ENCODE measurements at regions not wholly inside any gene's neighbourhood (a gene's known extent, or its start where the extent isn't known, plus 50 kb on each side); places are given as distances from the start of the nearest gene placed in this dataset.
"Not testable (repeated sequence)": the region's sequence is repeated elsewhere in the genome, so short reads cannot be mapped to it uniquely, and the experiment has no call there.

- H3K4me3 ChIP-seq (ENCODE audit: extremely low read depth in 1 of 4, insufficient read depth in 2 of 4, low read depth in 3 of 4, low read length in 4 of 4); DNase-seq (ENCODE audit: low read depth in 1 of 2, low spot score in 2 of 2); H2BK12ac ChIP-seq (ENCODE audit: low read depth, low read length); H3K79me1 ChIP-seq (ENCODE audit: low read depth, low read length); H4K91ac ChIP-seq (replicated peaks; ENCODE audit: insufficient read length, low read length); H3K14ac ChIP-seq (ENCODE audit: insufficient read length); H3K36me3 ChIP-seq (ENCODE audit: control insufficient read depth in 2 of 4, insufficient read depth in 4 of 4, low read length in 3 of 4); H2BK5ac ChIP-seq (ENCODE audit: low read depth, low read length); H2BK15ac ChIP-seq (ENCODE audit: low read length); H3K79me2 ChIP-seq (ENCODE audit: control insufficient read depth in 1 of 2, insufficient read depth in 2 of 2, low read length in 2 of 2); H3K18ac ChIP-seq (ENCODE audit: extremely low read depth, low read length); H3K27me3 ChIP-seq (replicated peaks in 1 of 4; ENCODE audit: control insufficient read depth in 3 of 4, extremely low read depth in 1 of 4, insufficient read depth in 3 of 4, low read length in 3 of 4); H2AFZ ChIP-seq (ENCODE audit: low read length); H2AK5ac ChIP-seq (ENCODE audit: low read depth, low read length); POLR2A ChIA-PET (ENCODE audit: partially characterized antibody); H3K4ac ChIP-seq (replicated peaks; ENCODE audit: insufficient read length, low read depth, low read length); H2BK20ac ChIP-seq (ENCODE audit: low read length); H4K20me1 ChIP-seq (replicated peaks in 1 of 2; ENCODE audit: control insufficient read depth in 1 of 2, insufficient read depth in 2 of 2, low read length in 2 of 2); H3K56ac ChIP-seq (replicated peaks; ENCODE audit: insufficient read length, low read depth, low read length); H4K8ac ChIP-seq (ENCODE audit: extremely low read depth, insufficient read depth, low read length); H3K9ac ChIP-seq (replicated peaks in 1 of 4; ENCODE audit: extremely low read depth in 1 of 4, low read depth in 3 of 4, low read length in 3 of 4); H3K9me3 ChIP-seq (ENCODE audit: insufficient read depth in 2 of 2, low read depth in 1 of 2, low read length in 1 of 2); H3K4me2 ChIP-seq (ENCODE audit: insufficient read depth in 1 of 2, low read depth in 2 of 2, low read length in 2 of 2); FAIRE-seq; H3K23ac ChIP-seq (ENCODE audit: insufficient read length); H3K4me1 ChIP-seq (replicated peaks in 1 of 4; ENCODE audit: control insufficient read depth in 3 of 4, insufficient read depth in 4 of 4, low read length in 3 of 4); H3K23me2 ChIP-seq (ENCODE audit: low read depth, low read length); H4K5ac ChIP-seq (ENCODE audit: insufficient read length, low read depth, low read length); H2BK120ac ChIP-seq (replicated peaks; ENCODE audit: low read depth, low read length); H3K27ac ChIP-seq (ENCODE audit: low read depth, low read length): not testable (repeated sequence)
- 87% methylated on average over 2 of the region's 2 CpGs; no CpG with 5 or more reads in 1 of the 2 experiments for WGBS, 2 experiments (ENCODE audit: extremely low coverage in 1 of 2, insufficient coverage in 1 of 2, insufficient read length in 1 of 2, insufficient replicate concordance in 2 of 2, low coverage in 1 of 2, low lambda C conversion rate in 2 of 2, missing lambda C conversion rate in 1 of 2)
- CTCF ChIA-PET (ENCODE audit: partially characterized antibody), result interaction anchor here (1.5 kb wide), 1 partner anchor 12 kb away, joined by 3 read pairs; no protein-coding TSS in a partner anchor
These were observed 92.1 kb upstream of the PMCH start for GRCh38 chr12:102289702-102290101.
